ENCODE measurements at regions not wholly inside any gene's neighbourhood (a gene's known extent, or its start where the extent isn't known, plus 50 kb on each side); places are given as distances from the start of the nearest gene placed in this dataset.

- Histone ChIP-seq H3K36me3 (ENCODE audit: control insufficient read depth, insufficient read depth, low read length) (no peaks in the 10 kb centered on the region), H3K4me3 (ENCODE audit: low read length) (no peak overlapping the region), H3K4me1 (ENCODE audit: control insufficient read depth, insufficient read depth, low read length) (peaks cover 5% of the 10 kb centered on the region), H3K27ac (ENCODE audit: low read length) (no peak overlapping the region), H3K27me3 (ENCODE audit: control insufficient read depth, insufficient read depth, low read length) (no peaks in the 10 kb centered on the region), H3K9me3 (replicated peaks; ENCODE audit: control insufficient read depth, low read depth, low read length) (no peaks in the 10 kb centered on the region)
- WGBS (ENCODE audit: insufficient coverage): no CpG with 5 or more reads among the region's 3 CpGs
- no peak for DNase-seq
Observed at GRCh38 chr3:187980861-187981260, 173.1 kb upstream of the LPP start.

GRCh38 chr3:187982142-187982541, 171.8 kb upstream of the LPP start:
- no peak overlapping the region for H3K4me3 ChIP-seq (ENCODE audit: low read length)
- 45% methylated on average over 2 of the region's 3 CpGs for WGBS (ENCODE audit: insufficient coverage)
- H3K4me1 ChIP-seq (ENCODE audit: control insufficient read depth, insufficient read depth, low read length): peaks cover 4% of the 10 kb centered on the region

GRCh38 chr3:187983484-187984124, 170.4 kb upstream of the LPP start:
- H3K9me3 ChIP-seq (replicated peaks; ENCODE audit: control insufficient read depth, low read depth, low read length): no peaks in the 10 kb centered on the region
- no peak for DNase-seq
- 89% methylated on average over 3 of the region's 6 CpGs for WGBS (ENCODE audit: insufficient coverage)
- no peak overlapping the region for H3K4me3 ChIP-seq (ENCODE audit: low read length)
- H3K4me1 ChIP-seq (ENCODE audit: control insufficient read depth, insufficient read depth, low read length): peaks cover 4% of the 10 kb centered on the region
- H3K27me3 ChIP-seq (ENCODE audit: control insufficient read depth, insufficient read depth, low read length): no peaks in the 10 kb centered on the region
- no peak overlapping the region for H3K27ac ChIP-seq (ENCODE audit: low read length)
- H3K36me3 ChIP-seq (ENCODE audit: control insufficient read depth, insufficient read depth, low read length): no peaks in the 10 kb centered on the region

More at GRCh38 chr3:187982142-187982541, 171.8 kb upstream of the LPP start:
- no peak for DNase-seq
- Histone ChIP-seq H3K36me3 (ENCODE audit: control insufficient read depth, insufficient read depth, low read length) (no peaks in the 10 kb centered on the region), H3K27ac (ENCODE audit: low read length) (no peak overlapping the region), H3K9me3 (replicated peaks; ENCODE audit: control insufficient read depth, low read depth, low read length) (no peaks in the 10 kb centered on the region), H3K27me3 (ENCODE audit: control insufficient read depth, insufficient read depth, low read length) (no peaks in the 10 kb centered on the region)

- peaks cover 10% of the 10 kb centered on the region for H3K4me1 ChIP-seq (ENCODE audit: control insufficient read depth, insufficient read depth, low read length)
- 100% methylated on average over 1 of the region's 2 CpGs for WGBS (ENCODE audit: insufficient coverage)
Observed at GRCh38 chr3:187985647-187986046, 168.3 kb upstream of the LPP start.

GRCh38 chr3:187986514-187986934, 167.4 kb upstream of the LPP start:
- H3K9me3 ChIP-seq (replicated peaks; ENCODE audit: control insufficient read depth, low read depth, low read length): no peaks in the 10 kb centered on the region
- no peak overlapping the region for H3K27ac ChIP-seq (ENCODE audit: low read length)
- DNase-seq: no peak
- WGBS (ENCODE audit: insufficient coverage): 29% methylated on average over 1 of the region's 5 CpGs
- peaks cover 8% of the 10 kb centered on the region for H3K4me1 ChIP-seq (ENCODE audit: control insufficient read depth, insufficient read depth, low read length)
- no peak overlapping the region for H3K4me3 ChIP-seq (ENCODE audit: low read length)
- no peaks in the 10 kb centered on the region for H3K36me3 ChIP-seq (ENCODE audit: control insufficient read depth, insufficient read depth, low read length)
- H3K27me3 ChIP-seq (ENCODE audit: control insufficient read depth, insufficient read depth, low read length): no peaks in the 10 kb centered on the region

More at GRCh38 chr3:187985647-187986046, 168.3 kb upstream of the LPP start:
- no peaks in the 10 kb centered on the region for H3K9me3 ChIP-seq (replicated peaks; ENCODE audit: control insufficient read depth, low read depth, low read length)
- H3K27ac ChIP-seq (ENCODE audit: low read length): no peak overlapping the region
- no peaks in the 10 kb centered on the region for H3K27me3 ChIP-seq (ENCODE audit: control insufficient read depth, insufficient read depth, low read length)
- DNase-seq: no peak
- no peaks in the 10 kb centered on the region for H3K36me3 ChIP-seq (ENCODE audit: control insufficient read depth, insufficient read depth, low read length)
- H3K4me3 ChIP-seq (ENCODE audit: low read length): no peak overlapping the region

- Histone ChIP-seq H3K27me3 (ENCODE audit: control insufficient read depth, insufficient read depth, low read length) (no peaks in the 10 kb centered on the region), H3K27ac (ENCODE audit: low read length) (no peak overlapping the region), H3K4me3 (ENCODE audit: low read length) (no peak overlapping the region), H3K36me3 (ENCODE audit: control insufficient read depth, insufficient read depth, low read length) (no peaks in the 10 kb centered on the region), H3K4me1 (ENCODE audit: control insufficient read depth, insufficient read depth, low read length) (peaks cover 7% of the 10 kb centered on the region), H3K9me3 (replicated peaks; ENCODE audit: control insufficient read depth, low read depth, low read length) (no peaks in the 10 kb centered on the region)
- no peak for DNase-seq
- 48% methylated on average over 2 of the region's 3 CpGs for WGBS (ENCODE audit: insufficient coverage)
Observed at GRCh38 chr3:187987187-187987586, 166.8 kb upstream of the LPP start.

- no peak overlapping the region for H3K27ac ChIP-seq (ENCODE audit: low read length)
- H3K4me3 ChIP-seq (ENCODE audit: low read length): no peak overlapping the region
- no peaks in the 10 kb centered on the region for H3K27me3 ChIP-seq (ENCODE audit: control insufficient read depth, insufficient read depth, low read length)
- no peak for DNase-seq
- no peaks in the 10 kb centered on the region for H3K9me3 ChIP-seq (replicated peaks; ENCODE audit: control insufficient read depth, low read depth, low read length)
- H3K36me3 ChIP-seq (ENCODE audit: control insufficient read depth, insufficient read depth, low read length): no peaks in the 10 kb centered on the region
- peaks cover 7% of the 10 kb centered on the region for H3K4me1 ChIP-seq (ENCODE audit: control insufficient read depth, insufficient read depth, low read length)
- WGBS (ENCODE audit: insufficient coverage): 100% methylated on average over 3 of the region's 4 CpGs
Observed at GRCh38 chr3:187987924-187988323, 166.0 kb upstream of the LPP start.

- no peaks in the 10 kb centered on the region for H3K27me3 ChIP-seq (ENCODE audit: control insufficient read depth, insufficient read depth, low read length)
- no peak overlapping the region for H3K27ac ChIP-seq (ENCODE audit: low read length)
- WGBS (ENCODE audit: insufficient coverage): 21% methylated on average over 7 of the region's 10 CpGs
- no peak overlapping the region for H3K4me3 ChIP-seq (ENCODE audit: low read length)
- H3K9me3 ChIP-seq (replicated peaks; ENCODE audit: control insufficient read depth, low read depth, low read length): no peaks in the 10 kb centered on the region
- H3K36me3 ChIP-seq (ENCODE audit: control insufficient read depth, insufficient read depth, low read length): no peaks in the 10 kb centered on the region
- DNase-seq: peak; percentile 57
- H3K4me1 ChIP-seq (ENCODE audit: control insufficient read depth, insufficient read depth, low read length): peaks cover 7% of the 10 kb centered on the region
Observed at GRCh38 chr3:187989575-187990153, 164.3 kb upstream of the LPP start.

GRCh38 chr3:187992609-187993008, 161.3 kb upstream of the LPP start:
- Histone ChIP-seq H3K4me1 (ENCODE audit: control insufficient read depth, insufficient read depth, low read length) (peaks cover 9% of the 10 kb centered on the region), H3K4me3 (ENCODE audit: low read length) (no peak overlapping the region), H3K27ac (ENCODE audit: low read length) (no peak overlapping the region), H3K9me3 (replicated peaks; ENCODE audit: control insufficient read depth, low read depth, low read length) (no peaks in the 10 kb centered on the region), H3K36me3 (ENCODE audit: control insufficient read depth, insufficient read depth, low read length) (no peaks in the 10 kb centered on the region), H3K27me3 (ENCODE audit: control insufficient read depth, insufficient read depth, low read length) (no peaks in the 10 kb centered on the region)
- DNase-seq: no peak

GRCh38 chr3:187994221-187995042, 159.5 kb upstream of the LPP start:
- Histone ChIP-seq H3K27me3 (ENCODE audit: control insufficient read depth, insufficient read depth, low read length) (no peaks in the 10 kb centered on the region), H3K4me3 (ENCODE audit: low read length) (no peak overlapping the region), H3K4me1 (ENCODE audit: control insufficient read depth, insufficient read depth, low read length) (peaks cover 8% of the 10 kb centered on the region), H3K27ac (ENCODE audit: low read length) (no peak overlapping the region), H3K36me3 (ENCODE audit: control insufficient read depth, insufficient read depth, low read length) (no peaks in the 10 kb centered on the region), H3K9me3 (replicated peaks; ENCODE audit: control insufficient read depth, low read depth, low read length) (no peaks in the 10 kb centered on the region)
- 82% methylated on average over 2 of the region's 4 CpGs for whole genome bisulfite sequencing (ENCODE audit: insufficient coverage)
- no peak for DNase-seq

All from muscle of leg (tissue), 3 donors.